HL-60 (cell line): ENCODE measurements at regions not wholly inside any gene's neighbourhood (a gene's known extent, or its start where the extent isn't known, plus 50 kb on each side); places are given as distances from the start of the nearest gene placed in this dataset.

Experiments used
- CTCF ChIP-seq: IDR thresholded peaks from one replicate; pipeline ENCODE4 v1.5.1; 2011; ENCODE audit warnings: low read length, control low read depth, inconsistent platforms; ENCODE audit not compliant: insufficient read depth
- GABPA ChIP-seq: IDR thresholded peaks from 2 replicates; pipeline ENCODE4 v1.6.1; 2012; ENCODE audit warnings: low read depth
- POLR2AphosphoS5 ChIP-seq: IDR thresholded peaks from 2 replicates; pipeline ENCODE4 v1.6.1; 2012; ENCODE audit warnings: low read depth
- REST ChIP-seq: IDR thresholded peaks from 2 replicates; pipeline ENCODE4 v1.6.1; 2012; ENCODE audit warnings: low read depth; ENCODE audit not compliant: insufficient replicate concordance
- SPI1 ChIP-seq: IDR thresholded peaks from 2 replicates; pipeline ENCODE4 v1.6.1; 2012; ENCODE audit warnings: low read depth, mild to moderate bottlenecking, borderline replicate concordance

- no peak for TF ChIP-seq CTCF
- no peak for TF ChIP-seq POLR2AphosphoS5
- TF ChIP-seq REST = no peak
- no peak for TF ChIP-seq SPI1
- no peak for TF ChIP-seq GABPA
Observed at GRCh38 chr4:138832563-138832962, 183.0 kb upstream of the NOCT start.
